ENCODE measurements at regions not wholly inside any gene's neighbourhood (a gene's known extent, or its start where the extent isn't known, plus 50 kb on each side); places are given as distances from the start of the nearest gene placed in this dataset.

DNA sequence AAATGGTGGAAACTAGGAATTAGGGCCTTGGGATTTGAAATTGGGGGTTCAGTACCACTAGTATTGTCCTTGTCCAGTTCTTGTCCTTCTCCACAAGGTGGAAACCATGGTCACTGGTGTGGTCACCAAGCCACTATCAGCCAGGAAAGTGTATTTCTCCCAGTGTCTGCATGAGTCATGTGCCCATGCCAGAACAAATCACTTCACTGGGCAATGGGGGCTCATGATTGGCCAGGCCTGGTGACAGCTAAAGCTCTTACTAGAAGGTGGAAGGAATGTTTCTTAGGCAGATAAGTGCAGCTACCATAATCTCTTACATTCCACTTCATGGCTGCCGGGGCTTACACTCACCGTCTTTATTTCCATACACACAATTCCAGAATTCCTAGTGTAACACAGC lies 124.8 kb upstream of the TACR1 start:
- TF ChIP-seq, protein P1, sequence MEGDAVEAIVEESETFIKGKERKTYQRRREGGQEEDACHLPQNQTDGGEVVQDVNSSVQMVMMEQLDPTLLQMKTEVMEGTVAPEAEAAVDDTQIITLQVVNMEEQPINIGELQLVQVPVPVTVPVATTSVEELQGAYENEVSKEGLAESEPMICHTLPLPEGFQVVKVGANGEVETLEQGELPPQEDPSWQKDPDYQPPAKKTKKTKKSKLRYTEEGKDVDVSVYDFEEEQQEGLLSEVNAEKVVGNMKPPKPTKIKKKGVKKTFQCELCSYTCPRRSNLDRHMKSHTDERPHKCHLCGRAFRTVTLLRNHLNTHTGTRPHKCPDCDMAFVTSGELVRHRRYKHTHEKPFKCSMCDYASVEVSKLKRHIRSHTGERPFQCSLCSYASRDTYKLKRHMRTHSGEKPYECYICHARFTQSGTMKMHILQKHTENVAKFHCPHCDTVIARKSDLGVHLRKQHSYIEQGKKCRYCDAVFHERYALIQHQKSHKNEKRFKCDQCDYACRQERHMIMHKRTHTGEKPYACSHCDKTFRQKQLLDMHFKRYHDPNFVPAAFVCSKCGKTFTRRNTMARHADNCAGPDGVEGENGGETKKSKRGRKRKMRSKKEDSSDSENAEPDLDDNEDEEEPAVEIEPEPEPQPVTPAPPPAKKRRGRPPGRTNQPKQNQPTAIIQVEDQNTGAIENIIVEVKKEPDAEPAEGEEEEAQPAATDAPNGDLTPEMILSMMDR (IDR thresholded peaks at IDR 0.05), result no peak
- TF ChIP-seq POLR2A (IDR thresholded peaks at IDR 0.05) (no peak), POLR2AphosphoS5 (IDR thresholded peaks at IDR 0.05) (no peak), EP300 (IDR thresholded peaks at IDR 0.05) (no peak)

All from upper lobe of left lung (tissue), 4 donors.